ENCODE measurements at regions not wholly inside any gene's neighbourhood (a gene's known extent, or its start where the extent isn't known, plus 50 kb on each side); places are given as distances from the start of the nearest gene placed in this dataset.

DNA sequence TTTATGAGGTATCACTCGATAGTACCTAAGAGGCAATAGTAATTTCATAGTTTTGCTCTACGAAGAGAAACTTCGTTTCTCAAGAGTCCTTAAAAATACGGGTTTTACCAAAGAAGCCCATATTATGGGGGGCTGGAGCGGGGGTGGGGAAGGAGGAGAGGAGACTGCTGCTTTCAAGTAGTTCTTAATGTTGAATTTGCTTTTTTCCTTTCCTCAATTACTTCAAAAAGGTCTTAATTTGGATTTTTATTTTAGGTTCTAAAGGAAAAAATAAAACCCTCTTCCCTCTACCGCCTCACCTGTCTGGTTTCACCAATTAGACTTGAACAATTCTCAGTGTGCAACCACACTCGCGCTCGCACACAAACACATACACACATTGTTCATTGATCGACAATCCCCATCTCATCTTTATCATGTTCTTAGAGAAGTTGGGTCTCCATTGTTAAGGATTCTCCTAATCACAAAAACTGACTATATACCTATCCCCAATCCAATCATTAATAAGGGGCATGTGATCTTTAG is 97.2 kb downstream of the HFE start:
- TF ChIP-seq, protein P1, sequence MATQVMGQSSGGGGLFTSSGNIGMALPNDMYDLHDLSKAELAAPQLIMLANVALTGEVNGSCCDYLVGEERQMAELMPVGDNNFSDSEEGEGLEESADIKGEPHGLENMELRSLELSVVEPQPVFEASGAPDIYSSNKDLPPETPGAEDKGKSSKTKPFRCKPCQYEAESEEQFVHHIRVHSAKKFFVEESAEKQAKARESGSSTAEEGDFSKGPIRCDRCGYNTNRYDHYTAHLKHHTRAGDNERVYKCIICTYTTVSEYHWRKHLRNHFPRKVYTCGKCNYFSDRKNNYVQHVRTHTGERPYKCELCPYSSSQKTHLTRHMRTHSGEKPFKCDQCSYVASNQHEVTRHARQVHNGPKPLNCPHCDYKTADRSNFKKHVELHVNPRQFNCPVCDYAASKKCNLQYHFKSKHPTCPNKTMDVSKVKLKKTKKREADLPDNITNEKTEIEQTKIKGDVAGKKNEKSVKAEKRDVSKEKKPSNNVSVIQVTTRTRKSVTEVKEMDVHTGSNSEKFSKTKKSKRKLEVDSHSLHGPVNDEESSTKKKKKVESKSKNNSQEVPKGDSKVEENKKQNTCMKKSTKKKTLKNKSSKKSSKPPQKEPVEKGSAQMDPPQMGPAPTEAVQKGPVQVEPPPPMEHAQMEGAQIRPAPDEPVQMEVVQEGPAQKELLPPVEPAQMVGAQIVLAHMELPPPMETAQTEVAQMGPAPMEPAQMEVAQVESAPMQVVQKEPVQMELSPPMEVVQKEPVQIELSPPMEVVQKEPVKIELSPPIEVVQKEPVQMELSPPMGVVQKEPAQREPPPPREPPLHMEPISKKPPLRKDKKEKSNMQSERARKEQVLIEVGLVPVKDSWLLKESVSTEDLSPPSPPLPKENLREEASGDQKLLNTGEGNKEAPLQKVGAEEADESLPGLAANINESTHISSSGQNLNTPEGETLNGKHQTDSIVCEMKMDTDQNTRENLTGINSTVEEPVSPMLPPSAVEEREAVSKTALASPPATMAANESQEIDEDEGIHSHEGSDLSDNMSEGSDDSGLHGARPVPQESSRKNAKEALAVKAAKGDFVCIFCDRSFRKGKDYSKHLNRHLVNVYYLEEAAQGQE (IDR thresholded peaks at IDR 0.05; ENCODE audit: low read depth, low read length): no peak
- TF ChIP-seq, protein P2, sequence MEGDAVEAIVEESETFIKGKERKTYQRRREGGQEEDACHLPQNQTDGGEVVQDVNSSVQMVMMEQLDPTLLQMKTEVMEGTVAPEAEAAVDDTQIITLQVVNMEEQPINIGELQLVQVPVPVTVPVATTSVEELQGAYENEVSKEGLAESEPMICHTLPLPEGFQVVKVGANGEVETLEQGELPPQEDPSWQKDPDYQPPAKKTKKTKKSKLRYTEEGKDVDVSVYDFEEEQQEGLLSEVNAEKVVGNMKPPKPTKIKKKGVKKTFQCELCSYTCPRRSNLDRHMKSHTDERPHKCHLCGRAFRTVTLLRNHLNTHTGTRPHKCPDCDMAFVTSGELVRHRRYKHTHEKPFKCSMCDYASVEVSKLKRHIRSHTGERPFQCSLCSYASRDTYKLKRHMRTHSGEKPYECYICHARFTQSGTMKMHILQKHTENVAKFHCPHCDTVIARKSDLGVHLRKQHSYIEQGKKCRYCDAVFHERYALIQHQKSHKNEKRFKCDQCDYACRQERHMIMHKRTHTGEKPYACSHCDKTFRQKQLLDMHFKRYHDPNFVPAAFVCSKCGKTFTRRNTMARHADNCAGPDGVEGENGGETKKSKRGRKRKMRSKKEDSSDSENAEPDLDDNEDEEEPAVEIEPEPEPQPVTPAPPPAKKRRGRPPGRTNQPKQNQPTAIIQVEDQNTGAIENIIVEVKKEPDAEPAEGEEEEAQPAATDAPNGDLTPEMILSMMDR (IDR thresholded peaks at IDR 0.05): no peak
- TF ChIP-seq JUND (IDR thresholded peaks at IDR 0.05): no peak
- TF ChIP-seq, protein P3, sequence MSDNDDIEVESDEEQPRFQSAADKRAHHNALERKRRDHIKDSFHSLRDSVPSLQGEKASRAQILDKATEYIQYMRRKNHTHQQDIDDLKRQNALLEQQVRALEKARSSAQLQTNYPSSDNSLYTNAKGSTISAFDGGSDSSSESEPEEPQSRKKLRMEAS (IDR thresholded peaks at IDR 0.05; ENCODE audit: low read depth): no peak
- TF ChIP-seq, protein P4, sequence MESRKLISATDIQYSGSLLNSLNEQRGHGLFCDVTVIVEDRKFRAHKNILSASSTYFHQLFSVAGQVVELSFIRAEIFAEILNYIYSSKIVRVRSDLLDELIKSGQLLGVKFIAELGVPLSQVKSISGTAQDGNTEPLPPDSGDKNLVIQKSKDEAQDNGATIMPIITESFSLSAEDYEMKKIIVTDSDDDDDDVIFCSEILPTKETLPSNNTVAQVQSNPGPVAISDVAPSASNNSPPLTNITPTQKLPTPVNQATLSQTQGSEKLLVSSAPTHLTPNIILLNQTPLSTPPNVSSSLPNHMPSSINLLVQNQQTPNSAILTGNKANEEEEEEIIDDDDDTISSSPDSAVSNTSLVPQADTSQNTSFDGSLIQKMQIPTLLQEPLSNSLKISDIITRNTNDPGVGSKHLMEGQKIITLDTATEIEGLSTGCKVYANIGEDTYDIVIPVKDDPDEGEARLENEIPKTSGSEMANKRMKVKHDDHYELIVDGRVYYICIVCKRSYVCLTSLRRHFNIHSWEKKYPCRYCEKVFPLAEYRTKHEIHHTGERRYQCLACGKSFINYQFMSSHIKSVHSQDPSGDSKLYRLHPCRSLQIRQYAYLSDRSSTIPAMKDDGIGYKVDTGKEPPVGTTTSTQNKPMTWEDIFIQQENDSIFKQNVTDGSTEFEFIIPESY (IDR thresholded peaks at IDR 0.05; ENCODE audit: borderline replicate concordance, low read depth): no peak; the same call in 1 of the 2 replicates
- no peak for TF ChIP-seq EZH2phosphoT487 (IDR thresholded peaks at IDR 0.05; ENCODE audit: borderline replicate concordance, low read depth)

All from SK-N-SH (cell line).